Testis (tissue), 2 donors: ENCODE measurements at regions not wholly inside any gene's neighbourhood (a gene's known extent, or its start where the extent isn't known, plus 50 kb on each side); places are given as distances from the start of the nearest gene placed in this dataset.

Experiments
- CTCF ChIP-seq, 3 experiments: fragments of 450-650 bp in 2 of 3; fragments of 200-600 bp in 1 of 3; sonication (generic) in 1 of 3; IDR thresholded peaks; one replicate each; pipeline ENCODE4 v1.5.1; 2016 to 2019; ENCODE audit warnings: antibody characterized with exemption in 3 of 3, mild to moderate bottlenecking in 2 of 3, moderate library complexity in 1 of 3
- POLR2A ChIP-seq: fragments of 450-650 bp; IDR thresholded peaks from one replicate; pipeline ENCODE4 v1.6.1; 2017; ENCODE audit warnings: antibody characterized with exemption, mild to moderate bottlenecking, moderate library complexity

GRCh38 chr15:96076350-96076749 is 254.2 kb upstream of the NR2F2 start:
- TF ChIP-seq CTCF (IDR thresholded peaks at IDR 0.05), result no peak
- no peak for TF ChIP-seq POLR2A
